Smooth muscle cell (in vitro differentiated cells): ENCODE measurements at regions not wholly inside any gene's neighbourhood (a gene's known extent, or its start where the extent isn't known, plus 50 kb on each side); places are given as distances from the start of the nearest gene placed in this dataset.

Experiments used
- DNase-seq: peaks from one replicate; lab custom pipeline; 2025; ENCODE audit not compliant: unreplicated experiment; lab: John Stamatoyannopoulos, UW
- H2AFZ ChIP-seq: fragments of 200-600 bp; sonication (generic); 2 replicates; pipeline ENCODE4 v1.6.0; 2016; ENCODE audit warnings: antibody characterized with exemption, low read depth, mild to moderate bottlenecking
- H3F3A ChIP-seq: fragments of 200-600 bp; sonication (generic); 2 replicates; pipeline ENCODE4 v1.6.0; 2017; ENCODE audit warnings: antibody characterized with exemption, low read depth
- H3K27ac ChIP-seq: fragments of 200-600 bp; sonication (generic); 2 replicates; pipeline ENCODE4 v1.5.1; 2016; ENCODE audit warnings: low read depth, mild to moderate bottlenecking
- H3K27me3 ChIP-seq: fragments of 200-600 bp; sonication (generic); 2 replicates; pipeline ENCODE4 v1.6.1; 2016; ENCODE audit warnings: low read depth, mild to moderate bottlenecking
- H3K36me3 ChIP-seq: fragments of 200-600 bp; sonication (generic); 2 replicates; pipeline ENCODE4 v1.5.1; 2016; ENCODE audit warnings: low read depth
- H3K4me1 ChIP-seq: fragments of 200-600 bp; sonication (generic); 2 replicates; pipeline ENCODE4 v1.5.1; 2016; ENCODE audit warnings: low read depth
- H3K4me2 ChIP-seq: fragments of 200-600 bp; sonication (generic); 2 replicates; pipeline ENCODE4 v1.6.0; 2016; ENCODE audit warnings: mild to moderate bottlenecking
- H3K4me3 ChIP-seq: fragments of 200-600 bp; sonication (generic); 2 replicates; pipeline ENCODE4 v1.5.1; 2016; ENCODE audit warnings: mild to moderate bottlenecking
- H3K79me2 ChIP-seq: fragments of 200-600 bp; sonication (generic); 2 replicates; pipeline ENCODE4 v1.6.0; 2016; ENCODE audit warnings: low read depth, mild to moderate bottlenecking
- H3K9ac ChIP-seq: fragments of 200-600 bp; sonication (generic); 2 replicates; pipeline ENCODE4 v1.6.0; 2016; ENCODE audit warnings: low read depth
- H3K9me3 ChIP-seq: fragments of 200-600 bp; sonication (generic); replicated peaks from 2 replicates; pipeline ENCODE4 v1.5.1; 2016; ENCODE audit warnings: low read depth
- H4K20me1 ChIP-seq: fragments of 200-600 bp; sonication (generic); 2 replicates; pipeline ENCODE4 v1.6.0; 2016; ENCODE audit warnings: low read depth
- WGBS: methylation state at CpG from one replicate; pipeline ENCODE4 v1.1.7; 2016; ENCODE audit warnings: low lambda C conversion rate; 5-methylcytosine and 5-hydroxymethylcytosine counted together
- TF ChIP-seq, protein P1 (sequence below): fragments of 200-600 bp; sonication (generic); IDR thresholded peaks from 2 replicates; pipeline ENCODE4 v1.5.1; 2017; ENCODE audit warnings: borderline replicate concordance, mild to moderate bottlenecking, antibody characterized with exemption; ENCODE audit not compliant: insufficient read depth, poor library complexity, severe bottlenecking

DNA sequence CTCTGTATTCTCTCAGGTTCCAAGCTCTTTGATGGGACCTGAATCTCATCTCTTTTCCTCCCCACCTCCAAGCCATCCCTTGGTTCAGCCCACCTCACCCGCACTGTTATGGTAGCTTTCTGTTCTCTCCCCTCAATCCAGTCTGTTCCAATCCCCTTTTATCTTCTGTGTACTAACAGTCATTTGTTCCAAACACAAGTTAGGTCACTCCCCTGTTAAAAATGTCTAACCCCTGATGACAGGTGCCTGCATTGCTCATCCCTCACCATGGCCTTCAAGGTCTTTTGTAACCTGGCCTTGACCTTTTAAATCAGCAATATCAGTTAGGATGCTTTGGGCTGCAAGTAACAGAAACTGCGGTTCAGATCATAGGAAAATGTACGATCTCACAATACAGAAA lies 74.8 kb downstream of the CYP26A1 start:
- Histone ChIP-seq H2AFZ (no peak overlapping the region), H3K9me3 (no peaks in the 10 kb centered on the region), H4K20me1 (no peaks in the 10 kb centered on the region), H3K79me2 (no peaks in the 10 kb centered on the region), H3K9ac (no peak overlapping the region), H3K27ac (no peak overlapping the region), H3F3A (no peaks in the 10 kb centered on the region), H3K4me3 (no peak overlapping the region), H3K36me3 (no peaks in the 10 kb centered on the region), H3K4me1 (no peaks in the 10 kb centered on the region), H3K4me2 (no peak overlapping the region), H3K27me3 (no peaks in the 10 kb centered on the region)
- WGBS = 93% methylated on average over 3 of the region's 3 CpGs
- TF ChIP-seq, protein P1, sequence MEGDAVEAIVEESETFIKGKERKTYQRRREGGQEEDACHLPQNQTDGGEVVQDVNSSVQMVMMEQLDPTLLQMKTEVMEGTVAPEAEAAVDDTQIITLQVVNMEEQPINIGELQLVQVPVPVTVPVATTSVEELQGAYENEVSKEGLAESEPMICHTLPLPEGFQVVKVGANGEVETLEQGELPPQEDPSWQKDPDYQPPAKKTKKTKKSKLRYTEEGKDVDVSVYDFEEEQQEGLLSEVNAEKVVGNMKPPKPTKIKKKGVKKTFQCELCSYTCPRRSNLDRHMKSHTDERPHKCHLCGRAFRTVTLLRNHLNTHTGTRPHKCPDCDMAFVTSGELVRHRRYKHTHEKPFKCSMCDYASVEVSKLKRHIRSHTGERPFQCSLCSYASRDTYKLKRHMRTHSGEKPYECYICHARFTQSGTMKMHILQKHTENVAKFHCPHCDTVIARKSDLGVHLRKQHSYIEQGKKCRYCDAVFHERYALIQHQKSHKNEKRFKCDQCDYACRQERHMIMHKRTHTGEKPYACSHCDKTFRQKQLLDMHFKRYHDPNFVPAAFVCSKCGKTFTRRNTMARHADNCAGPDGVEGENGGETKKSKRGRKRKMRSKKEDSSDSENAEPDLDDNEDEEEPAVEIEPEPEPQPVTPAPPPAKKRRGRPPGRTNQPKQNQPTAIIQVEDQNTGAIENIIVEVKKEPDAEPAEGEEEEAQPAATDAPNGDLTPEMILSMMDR = no peak
- DNase-seq = no peak

DNA sequence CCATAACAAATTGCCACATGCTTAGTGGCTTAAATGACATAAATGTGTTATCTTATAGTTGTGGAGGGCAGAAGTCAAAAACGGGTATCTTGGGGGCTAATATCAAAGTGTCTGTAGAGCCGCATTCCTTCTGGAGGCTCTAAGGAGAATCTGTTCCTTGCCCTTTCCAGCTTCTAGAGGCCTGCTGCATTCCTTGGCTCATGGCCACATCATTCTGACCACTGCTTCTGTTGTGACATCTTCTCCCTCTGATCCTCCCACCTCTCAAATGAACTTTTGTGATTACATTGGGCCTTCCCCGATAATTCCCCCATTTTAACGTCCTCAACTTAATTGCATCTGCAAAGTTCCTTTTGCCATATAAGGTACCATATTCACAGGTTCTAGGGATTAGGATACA lies 76.1 kb downstream of the CYP26A1 start:
- Histone ChIP-seq H4K20me1 (no peaks in the 10 kb centered on the region), H3K36me3 (no peaks in the 10 kb centered on the region), H3K4me1 (no peaks in the 10 kb centered on the region), H3K9ac (no peak overlapping the region), H3F3A (no peaks in the 10 kb centered on the region), H3K27me3 (no peaks in the 10 kb centered on the region), H3K4me3 (no peak overlapping the region), H3K9me3 (no peaks in the 10 kb centered on the region), H3K79me2 (no peaks in the 10 kb centered on the region), H2AFZ (no peak overlapping the region), H3K4me2 (no peak overlapping the region), H3K27ac (no peak overlapping the region)
- TF ChIP-seq, protein P1 = no peak
- 95% methylated on average over 4 of the region's 4 CpGs for WGBS
- DNase-seq = no peak

DNA sequence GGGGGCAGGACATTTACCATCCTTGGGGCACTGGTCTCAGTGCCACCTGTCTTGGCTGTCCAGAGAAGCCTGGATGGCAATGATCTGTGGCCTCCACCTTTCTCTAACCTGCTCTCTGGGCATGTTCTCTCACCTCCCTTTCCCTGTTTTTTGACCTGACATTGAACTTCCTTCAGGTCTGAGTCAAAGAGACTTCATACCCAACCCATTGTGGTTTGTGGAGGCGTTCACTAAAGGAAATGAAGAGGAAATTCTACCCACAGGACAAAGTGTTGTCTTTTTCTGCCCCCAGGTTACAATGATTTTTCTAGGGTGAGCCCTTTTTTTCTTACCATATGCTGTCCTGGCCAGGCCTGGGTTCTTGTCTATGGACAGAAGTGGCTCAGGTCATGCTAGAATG lies 76.6 kb downstream of the CYP26A1 start:
- no peaks in the 10 kb centered on the region for H3F3A ChIP-seq
- H3K27ac ChIP-seq = no peak overlapping the region
- H4K20me1 ChIP-seq = no peaks in the 10 kb centered on the region
- no peak overlapping the region for H3K4me3 ChIP-seq
- H3K27me3 ChIP-seq = no peaks in the 10 kb centered on the region
- TF ChIP-seq, protein P1 = no peak
- no peaks in the 10 kb centered on the region for H3K79me2 ChIP-seq
- H2AFZ ChIP-seq = no peak overlapping the region
- DNase-seq = no peak
- no peak overlapping the region for H3K9ac ChIP-seq
- no peaks in the 10 kb centered on the region for H3K4me1 ChIP-seq
- H3K9me3 ChIP-seq = no peaks in the 10 kb centered on the region
- H3K4me2 ChIP-seq = no peak overlapping the region
- no peaks in the 10 kb centered on the region for H3K36me3 ChIP-seq
- WGBS = 67% methylated on average over 1 of the region's 1 CpG

- no peaks in the 10 kb centered on the region for H3K79me2 ChIP-seq
- no peaks in the 10 kb centered on the region for H3K27me3 ChIP-seq
- no peaks in the 10 kb centered on the region for H3F3A ChIP-seq
- no peak for DNase-seq
- H4K20me1 ChIP-seq = no peaks in the 10 kb centered on the region
- H3K36me3 ChIP-seq = no peaks in the 10 kb centered on the region
- no peak overlapping the region for H3K27ac ChIP-seq
- no peak overlapping the region for H3K9ac ChIP-seq
- H2AFZ ChIP-seq = no peak overlapping the region
- no peaks in the 10 kb centered on the region for H3K4me1 ChIP-seq
- no peak overlapping the region for H3K4me2 ChIP-seq
- H3K4me3 ChIP-seq = no peak overlapping the region
- H3K9me3 ChIP-seq = no peaks in the 10 kb centered on the region
- TF ChIP-seq, protein P1 = no peak
- 92% methylated on average over 8 of the region's 8 CpGs for WGBS
These were observed 77.4 kb downstream of the CYP26A1 start for GRCh38 chr10:93150990-93151547.
